HepG2 (cell line): ENCODE measurements at regions not wholly inside any gene's neighbourhood (a gene's known extent, or its start where the extent isn't known, plus 50 kb on each side); places are given as distances from the start of the nearest gene placed in this dataset.

Source experiments
- ATAC-seq: fragments of 200-7000 bp; cut with Tn5 transposase; 3 replicates; pipeline ENCODE4 v1.9.1; 2020; ENCODE audit warnings: mild to moderate bottlenecking, moderate library complexity
- BruUV-seq: library from RNA; stranded (reverse); fragments of 400-500 nt; replicated peaks from 2 replicates; lab custom pipeline; 2021; lab: Mats Ljungman, UMichigan
- CTCF ChIA-PET: fragments of 300-600 bp; formaldehyde crosslinking; extraction: SDS; loops from one replicate; lab custom pipeline; 2021; ENCODE audit warnings: low total read pairs, inconsistent platforms, low intra/inter-chr PET ratio; lab: Yijun Ruan, JAX
- POLR2A ChIA-PET: fragments of 350-600 bp; sonication (Branson Sonifier 250); formaldehyde crosslinking; loops from one replicate; lab custom pipeline; 2020; ENCODE audit warnings: antibody characterized with exemption, inconsistent platforms; lab: Yijun Ruan, JAX
- DNase-seq: peaks from one replicate; pipeline ENCODE4 v3.0.0-alpha.2; 2015; ENCODE audit warnings: low spot score
- FAIRE-seq: peaks from 3 replicates; lab custom pipeline; 2011; peaks lifted over from hg19 to GRCh38; lab: Jason Lieb, UNC
- H2AFZ ChIP-seq: one replicate; pipeline ENCODE4 v1.6.1; 2011; ENCODE audit warnings: low read length, inconsistent platforms
- H3K27ac ChIP-seq: fragments of 300-600 bp; 3 replicates; pipeline ENCODE4 v1.8.0; 2011; ENCODE audit warnings: mixed run types, mild to moderate bottlenecking, mixed read lengths, low read length, inconsistent platforms; ENCODE audit not compliant: insufficient read depth; ENCODE audit errors: extremely low read length
- H3K27me3 ChIP-seq, 2 experiments: fragments of 200-600 bp in 1 of 2; 2 replicates in 1 of 2; 3 replicates in 1 of 2; pipeline versions ENCODE4 v1.6.0 to v1.8.0; 2011; ENCODE audit warnings: low read length in 2 of 2, mild to moderate bottlenecking in 2 of 2, moderate library complexity in 2 of 2, inconsistent platforms in 1 of 2; ENCODE audit not compliant: insufficient read depth in 2 of 2, control insufficient read depth in 1 of 2
- H3K36me3 ChIP-seq, 2 experiments: fragments of 200-600 bp in 1 of 2; replicated peaks in 1 of 2; 2 replicates in 1 of 2; 3 replicates in 1 of 2; pipeline versions ENCODE4 v1.5.1 to v1.8.0; 2011; ENCODE audit warnings: low read length in 2 of 2, inconsistent platforms in 1 of 2; ENCODE audit not compliant: insufficient read depth in 2 of 2, control insufficient read depth in 1 of 2
- H3K4me1 ChIP-seq: 2 replicates; pipeline ENCODE4 v1.5.1; 2012; ENCODE audit warnings: low read length, inconsistent platforms; ENCODE audit not compliant: insufficient read depth
- H3K4me2 ChIP-seq: 2 replicates; pipeline ENCODE4 v1.6.0; 2011; ENCODE audit warnings: low read depth, low read length, inconsistent platforms
- H3K4me3 ChIP-seq, 3 experiments: fragments of 200-600 bp in 1 of 3; sonication (generic), shearing (Covaris generic) in 1 of 3; replicated peaks in 1 of 3; 2 replicates each; pipeline ENCODE4 v1.5.1; 2011 to 2016; ENCODE audit warnings: low read length in 3 of 3, inconsistent platforms in 2 of 3, low read depth in 2 of 3, mild to moderate bottlenecking in 2 of 3, control low read depth in 1 of 3, mixed read lengths in 1 of 3; ENCODE audit not compliant: insufficient read depth in 1 of 3
- H3K79me2 ChIP-seq: one replicate; pipeline ENCODE4 v1.6.1; 2011; ENCODE audit warnings: low read length, inconsistent platforms; ENCODE audit not compliant: insufficient read depth
- H3K9ac ChIP-seq: 2 replicates; pipeline ENCODE4 v1.6.0; 2011; ENCODE audit warnings: mild to moderate bottlenecking, low read depth, low read length, inconsistent platforms; ENCODE audit not compliant: insufficient read depth
- H3K9me3 ChIP-seq: 2 replicates; pipeline ENCODE4 v1.5.1; 2012; ENCODE audit warnings: mild to moderate bottlenecking, low read length
- H4K20me1 ChIP-seq: 2 replicates; pipeline ENCODE4 v1.6.0; 2011; ENCODE audit warnings: inconsistent platforms, mild to moderate bottlenecking, low read length, moderate library complexity; ENCODE audit not compliant: insufficient read depth
- BRCA1 ChIP-seq: sonication (generic); formaldehyde crosslinking; IDR thresholded peaks from 2 replicates; pipeline ENCODE4 v1.4.0; 2020; ENCODE audit warnings: missing genetic modification reagents
- EHMT2 ChIP-seq: fragments of 200-600 bp; sonication (generic); IDR thresholded peaks from 2 replicates; pipeline ENCODE4 v1.7.0; 2017; ENCODE audit warnings: antibody characterized with exemption, low read depth, low read length, borderline replicate concordance
- FOSL2 ChIP-seq: sonication (generic); formaldehyde crosslinking; IDR thresholded peaks from 2 replicates; pipeline ENCODE4 v1.4.0; 2020; ENCODE audit warnings: missing genetic modification reagents
- HNF4A ChIP-seq: sonication (generic); formaldehyde crosslinking; IDR thresholded peaks from 2 replicates; pipeline ENCODE4 v1.4.0; 2020; ENCODE audit warnings: missing genetic modification reagents
- HOXD1 ChIP-seq: sonication (generic); formaldehyde crosslinking; IDR thresholded peaks from 2 replicates; pipeline ENCODE4 v1.5.0; 2020; ENCODE audit warnings: missing genetic modification reagents
- NONO ChIP-seq, 2 experiments: fragments of 450-650 bp in 1 of 2; sonication (generic) in 1 of 2; formaldehyde crosslinking in 1 of 2; IDR thresholded peaks in 1 of 2; conservative IDR thresholded peaks in 1 of 2; 2 replicates each; pipeline versions ENCODE4 v1.6.1 to v1.8.0; 2017 to 2022; ENCODE audit warnings: mild to moderate bottlenecking in 1 of 2, missing genetic modification reagents in 1 of 2, moderate library complexity in 1 of 2
- POGZ ChIP-seq: sonication (generic); formaldehyde crosslinking; IDR thresholded peaks from 2 replicates; pipeline ENCODE4 v1.4.0; 2020; ENCODE audit warnings: mild to moderate bottlenecking, missing genetic modification reagents
- RARA ChIP-seq: IDR thresholded peaks from 2 replicates; pipeline ENCODE4 v1.6.1; 2016; ENCODE audit warnings: missing genetic modification reagents, missing compliant biosample characterization
- ZFP36L1 ChIP-seq: sonication (generic); formaldehyde crosslinking; IDR thresholded peaks from 2 replicates; pipeline ENCODE4 v1.8.0; 2022; ENCODE audit warnings: mild to moderate bottlenecking, missing genetic modification reagents, moderate library complexity
- ZKSCAN1 ChIP-seq: fragments of 150-350 bp; IDR thresholded peaks from 2 replicates; pipeline ENCODE4 v1.6.1; 2014; ENCODE audit warnings: low read length
- ZSCAN12 ChIP-seq: sonication (generic); formaldehyde crosslinking; IDR thresholded peaks from 2 replicates; pipeline ENCODE4 v1.9.0; 2021; ENCODE audit warnings: mild to moderate bottlenecking, missing genetic modification reagents
- WGBS: methylation state at CpG from one replicate; pipeline ENCODE4 v1.1.6; 2017; ENCODE audit warnings: low lambda C conversion rate; 5-methylcytosine and 5-hydroxymethylcytosine counted together
- in situ Hi-C: cut with HindIII; loops from 2 replicates; pipeline ENCODE4 v1.10.0; 2017; ENCODE audit warnings: low pct_unique_long_range_greater_than_20kb; ENCODE audit not compliant: extremely low pct_ligation_motif_present
- intact Hi-C: fragments of 100-400 bp; cut with micrococcal nuclease; formaldehyde crosslinking; loops from one replicate; pipeline ENCODE4 v1.10.0; 2022; ENCODE audit not compliant: unreplicated experiment
- TF ChIP-seq, protein P1 (sequence below): sonication (generic); formaldehyde crosslinking; conservative IDR thresholded peaks from 2 replicates; pipeline ENCODE4 v1.4.0; 2020; ENCODE audit warnings: missing genetic modification reagents

- intact Hi-C loops, result no loop called here
- FAIRE-seq (no peak), ATAC-seq (peak; percentile 73), DNase-seq (peak; percentile 34)
- in situ Hi-C loops, result loop anchor here (25.0 kb wide), 1 partner anchor 596 kb away; no protein-coding TSS in a partner anchor
- Histone ChIP-seq H3K9me3 (no peaks in the 10 kb centered on the region), H4K20me1 (no peaks in the 10 kb centered on the region), H3K79me2 (no peaks in the 10 kb centered on the region), H3K36me3 (no peaks in the 10 kb centered on the region), H3K27me3 (no peaks in the 10 kb centered on the region), H3K9ac (no peak overlapping the region), H3K4me1 (peaks cover 14% of the 10 kb centered on the region; the same call in 1 of the 2 replicates), H2AFZ (no peak overlapping the region), H3K27ac (no peak overlapping the region), H3K4me2 (no peak overlapping the region)
- 73% methylated on average over 1 of the region's 1 CpG for WGBS
- POLR2A ChIA-PET, result no interaction called here
- CTCF ChIA-PET, result no interaction called here
- TF ChIP-seq NONO (IDR thresholded peaks at IDR 0.05) (no peak), NONO (CRISPR knock-in tag; conservative IDR thresholded peaks at IDR 0.05) (0 out of 2 replicates have a peak, but pooled peaks have one; percentile 23), RARA (CRISPR knock-in tag) (no peak), HOXD1 (CRISPR knock-in tag) (no peak), FOSL2 (CRISPR knock-in tag) (0 out of 2 replicates have a peak, but pooled peaks have one; percentile 22), ZSCAN12 (CRISPR knock-in tag) (no peak), BRCA1 (CRISPR knock-in tag) (no peak), EHMT2 (no peak), ZKSCAN1 (peak; percentile 62; the same call in 1 of the 2 replicates), POGZ (CRISPR knock-in tag) (no peak), HNF4A (peak; percentile 32; the same call in 1 of the 2 replicates)
- TF ChIP-seq, all 625 proteins: peak for 4
- H3K4me3 ChIP-seq, result no peak overlapping the region
- no TSS peak for BruUV-seq
These were observed 67.7 kb upstream of the SPTLC3 start for GRCh38 chr20:12941025-12941424.

- intact Hi-C loops (no loop called here), in situ Hi-C loops (loop anchor here (25.0 kb wide), 1 partner anchor 595 kb away; no protein-coding TSS in a partner anchor)
- CTCF ChIA-PET, result no interaction called here
- Histone ChIP-seq H3K9ac (no peak overlapping the region), H3K4me3 (no peak overlapping the region), H3K27me3 (no peaks in the 10 kb centered on the region), H3K9me3 (no peaks in the 10 kb centered on the region), H3K4me1 (peaks cover 25% of the 10 kb centered on the region), H3K79me2 (no peaks in the 10 kb centered on the region), H3K36me3 (no peaks in the 10 kb centered on the region), H3K27ac (no peak overlapping the region)
- BruUV-seq, result no TSS peak
- TF ChIP-seq ZFP36L1, result no peak
- TF ChIP-seq, protein P1, sequence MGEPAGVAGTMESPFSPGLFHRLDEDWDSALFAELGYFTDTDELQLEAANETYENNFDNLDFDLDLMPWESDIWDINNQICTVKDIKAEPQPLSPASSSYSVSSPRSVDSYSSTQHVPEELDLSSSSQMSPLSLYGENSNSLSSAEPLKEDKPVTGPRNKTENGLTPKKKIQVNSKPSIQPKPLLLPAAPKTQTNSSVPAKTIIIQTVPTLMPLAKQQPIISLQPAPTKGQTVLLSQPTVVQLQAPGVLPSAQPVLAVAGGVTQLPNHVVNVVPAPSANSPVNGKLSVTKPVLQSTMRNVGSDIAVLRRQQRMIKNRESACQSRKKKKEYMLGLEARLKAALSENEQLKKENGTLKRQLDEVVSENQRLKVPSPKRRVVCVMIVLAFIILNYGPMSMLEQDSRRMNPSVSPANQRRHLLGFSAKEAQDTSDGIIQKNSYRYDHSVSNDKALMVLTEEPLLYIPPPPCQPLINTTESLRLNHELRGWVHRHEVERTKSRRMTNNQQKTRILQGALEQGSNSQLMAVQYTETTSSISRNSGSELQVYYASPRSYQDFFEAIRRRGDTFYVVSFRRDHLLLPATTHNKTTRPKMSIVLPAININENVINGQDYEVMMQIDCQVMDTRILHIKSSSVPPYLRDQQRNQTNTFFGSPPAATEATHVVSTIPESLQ (CRISPR knock-in tag), result no peak
- TF ChIP-seq, all 625 proteins: peak for 0
- POLR2A ChIA-PET, result no interaction called here
- no peaks in the 10 kb centered on the region for H4K20me1 ChIP-seq
- no peak for DNase-seq
- FAIRE-seq, result no peak
- no peak overlapping the region for H2AFZ ChIP-seq
- ATAC-seq, result no peak
- 45% methylated on average over 2 of the region's 2 CpGs for WGBS
- H3K4me2 ChIP-seq, result no peak overlapping the region
These were observed 66.6 kb upstream of the SPTLC3 start for GRCh38 chr20:12942123-12942522.
